Hematopoietic multipotent progenitor cell treated with erythropoietin and hydrocortisone succinate and interleukin-3 and kit ligand, for 4 days (in vitro differentiated cells): ENCODE measurements at regions not wholly inside any gene's neighbourhood (a gene's known extent, or its start where the extent isn't known, plus 50 kb on each side); places are given as distances from the start of the nearest gene placed in this dataset.
"Not testable (repeated sequence)": the region's sequence is repeated elsewhere in the genome, so short reads cannot be mapped to it uniquely, and the experiment has no call there.

Experiments used
- DNase-seq: peaks from one replicate; pipeline ENCODE4 v3.0.0-alpha.2; 2015

DNA sequence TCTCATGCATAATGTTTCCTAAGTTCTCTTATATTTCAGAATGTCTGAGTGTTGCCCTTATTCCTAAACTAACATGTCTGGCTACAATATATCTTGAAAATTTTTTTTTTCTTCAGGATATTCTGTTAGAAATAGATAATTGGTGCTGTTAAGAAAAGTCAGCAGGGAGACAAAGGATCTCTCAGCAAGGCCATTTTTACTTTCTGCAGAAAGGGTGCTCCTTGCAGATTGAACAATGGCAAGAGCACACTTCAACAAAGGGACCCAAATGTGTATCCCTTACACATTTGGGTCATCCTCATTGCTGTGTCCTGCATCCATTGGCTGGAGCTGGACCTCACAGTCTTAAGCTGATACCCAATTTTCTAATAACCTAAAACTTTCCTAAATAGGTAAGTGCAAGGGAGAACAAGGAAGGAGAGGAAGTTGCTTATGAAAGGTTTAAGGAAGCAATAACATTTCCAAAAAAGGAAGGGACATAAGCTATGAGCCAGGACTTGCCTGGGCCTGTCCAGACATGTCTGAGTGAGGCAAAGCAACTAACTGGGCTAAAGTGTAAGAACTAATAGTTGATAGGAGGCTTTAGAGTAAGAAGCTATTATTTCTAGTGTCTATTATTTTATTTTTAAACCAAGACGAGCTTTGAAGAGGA lies 429.6 kb downstream of the BCKDHB start:
- DNase-seq: no peak

GRCh38 chr6:80531681-80532619 lies 425.5 kb downstream of the BCKDHB start:
- no peak for DNase-seq

DNA sequence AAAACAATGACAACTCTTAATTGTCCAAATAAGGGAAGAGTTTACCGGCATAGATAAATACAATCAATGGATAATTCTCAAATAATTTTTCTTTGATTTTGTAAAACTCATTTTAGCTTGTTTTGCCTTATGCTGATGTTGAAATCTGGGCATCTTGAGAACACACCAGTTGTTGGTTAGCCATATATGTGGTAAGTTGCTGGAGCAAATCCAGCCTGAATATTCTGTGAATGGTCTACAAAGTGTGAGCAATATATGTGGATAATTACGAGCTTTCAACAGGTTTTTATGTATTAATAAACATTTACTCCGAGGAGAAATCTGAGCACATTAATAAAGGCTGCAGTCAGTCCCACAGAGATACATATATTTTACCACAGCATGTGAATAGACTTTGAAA lies 423.6 kb downstream of the BCKDHB start:
- DNase-seq: no peak

DNA sequence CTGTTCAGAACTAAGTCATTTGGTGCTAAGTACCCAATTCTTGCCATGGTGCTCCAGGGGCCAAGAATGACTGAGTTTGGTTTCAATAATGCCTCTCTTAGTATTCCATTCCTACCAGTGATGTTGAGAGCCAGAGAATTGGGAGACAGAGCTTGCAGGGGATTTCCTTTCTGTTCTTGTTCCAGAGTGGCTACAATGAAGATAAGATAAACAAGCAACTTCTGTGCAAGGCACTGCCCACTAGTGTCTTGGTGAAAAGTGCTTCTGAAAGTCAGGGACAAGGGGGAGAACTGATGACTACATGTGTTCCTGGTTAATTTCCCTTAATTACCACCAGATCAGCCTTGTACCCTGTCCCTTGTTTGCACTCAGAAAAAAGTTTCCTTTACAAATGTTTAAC lies 421.6 kb downstream of the BCKDHB start:
- DNase-seq: no peak

DNA sequence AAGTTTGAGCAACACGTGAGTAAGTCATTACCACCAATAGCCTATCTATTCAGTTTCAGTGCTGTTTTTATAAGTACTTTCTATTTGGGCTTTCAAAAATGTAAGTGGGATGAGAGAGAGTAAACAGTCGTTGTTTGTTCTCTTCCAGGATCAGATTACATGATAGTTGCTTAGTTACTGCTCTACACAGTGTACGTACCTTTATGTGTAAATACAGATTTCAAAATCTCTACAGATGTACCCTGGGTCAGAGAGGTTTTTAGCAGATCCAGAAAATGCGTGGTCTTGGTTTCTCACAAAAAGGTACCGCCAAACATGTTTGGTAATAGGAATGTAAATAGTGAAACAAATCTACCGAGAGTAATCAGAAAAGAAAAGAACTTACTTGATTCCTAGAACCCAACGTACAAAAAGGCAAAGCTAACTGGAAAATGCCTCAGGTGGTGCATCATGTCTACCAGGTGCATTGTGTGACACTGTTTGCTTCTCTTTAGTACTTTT lies 421.1 kb downstream of the BCKDHB start:
- no peak for DNase-seq

DNA sequence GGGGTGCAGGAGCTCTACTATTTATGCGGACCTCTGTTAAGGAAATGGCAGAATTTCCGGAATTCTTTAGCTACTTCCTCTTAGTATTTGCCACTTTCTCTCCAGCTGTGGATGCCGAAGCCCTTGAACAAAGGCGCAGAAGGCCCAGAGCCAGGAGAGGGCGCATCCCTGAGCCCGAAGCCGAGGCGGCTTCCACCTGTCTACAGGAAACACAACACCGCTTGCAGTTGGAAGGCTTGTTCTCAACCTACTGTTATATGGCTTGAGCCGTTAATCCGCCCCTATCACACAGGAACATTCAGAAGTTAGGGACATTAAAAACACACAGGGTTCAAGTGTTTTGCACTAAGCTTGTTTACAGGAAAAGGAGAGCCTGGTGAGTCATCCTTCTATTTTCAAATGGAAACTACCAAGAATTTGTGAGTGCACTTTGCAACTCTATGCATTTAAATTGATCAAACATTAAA lies 417.1 kb downstream of the BCKDHB start:
- no peak for DNase-seq

GRCh38 chr6:80523010-80523409 lies 416.5 kb downstream of the BCKDHB start:
- DNase-seq: no peak

DNA sequence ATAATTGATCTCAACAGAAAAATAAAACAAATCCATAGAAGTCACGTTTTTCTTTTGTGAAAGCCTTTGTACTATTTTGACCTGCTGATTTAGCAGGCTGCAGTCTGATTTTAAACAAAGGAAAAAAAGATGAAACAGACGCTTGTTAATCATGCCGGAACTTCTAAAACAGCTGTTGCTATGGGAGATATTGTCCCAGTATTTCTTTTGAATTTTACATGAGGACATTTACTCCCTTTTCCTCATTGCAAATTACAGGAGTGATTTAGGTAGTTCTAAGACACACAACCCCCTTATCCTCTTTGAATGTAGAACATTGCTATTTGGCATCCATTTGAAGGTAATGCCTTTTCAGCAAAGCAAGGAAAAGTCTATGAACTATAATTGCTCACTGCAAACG lies 416.1 kb downstream of the BCKDHB start:
- no peak for DNase-seq

DNA sequence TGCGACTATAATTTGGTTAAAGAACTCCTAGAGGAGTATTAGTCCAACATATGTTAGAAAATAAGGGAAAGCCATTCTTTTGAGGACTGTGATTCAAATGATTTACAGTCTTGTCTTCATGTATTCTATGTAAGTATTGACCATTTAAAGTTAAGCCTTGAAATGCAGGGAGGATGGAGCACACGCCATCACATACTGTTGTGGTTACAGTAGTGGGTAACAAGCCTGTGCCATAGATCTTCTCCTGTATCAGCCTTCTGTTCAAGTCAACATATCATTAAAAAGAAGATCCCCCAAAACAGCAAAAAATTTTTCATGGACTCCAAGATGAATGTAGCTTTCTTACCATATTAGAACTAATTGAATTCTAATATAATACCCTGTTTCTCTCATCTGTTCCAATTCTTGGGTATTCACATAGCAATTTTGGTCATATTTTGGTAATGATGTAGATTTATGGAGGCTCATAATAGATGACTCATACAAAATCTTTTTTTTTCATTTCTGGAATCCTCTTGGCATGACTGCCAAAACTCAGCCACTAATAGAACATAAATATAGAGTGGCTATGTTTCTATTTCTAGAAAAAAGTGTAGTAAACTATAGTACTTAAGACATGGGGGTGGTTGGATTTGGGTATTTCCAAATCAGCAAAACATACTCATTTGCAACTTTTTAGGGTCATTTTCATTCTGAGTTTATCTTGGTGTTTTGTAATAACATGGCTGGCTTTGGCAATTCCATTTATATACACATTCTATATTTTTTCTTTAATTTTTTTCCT lies 413.5 kb downstream of the BCKDHB start:
- DNase-seq: no peak

- DNase-seq: peak; percentile 1
These were observed 411.1 kb downstream of the BCKDHB start for GRCh38 chr6:80517525-80517924.

DNA sequence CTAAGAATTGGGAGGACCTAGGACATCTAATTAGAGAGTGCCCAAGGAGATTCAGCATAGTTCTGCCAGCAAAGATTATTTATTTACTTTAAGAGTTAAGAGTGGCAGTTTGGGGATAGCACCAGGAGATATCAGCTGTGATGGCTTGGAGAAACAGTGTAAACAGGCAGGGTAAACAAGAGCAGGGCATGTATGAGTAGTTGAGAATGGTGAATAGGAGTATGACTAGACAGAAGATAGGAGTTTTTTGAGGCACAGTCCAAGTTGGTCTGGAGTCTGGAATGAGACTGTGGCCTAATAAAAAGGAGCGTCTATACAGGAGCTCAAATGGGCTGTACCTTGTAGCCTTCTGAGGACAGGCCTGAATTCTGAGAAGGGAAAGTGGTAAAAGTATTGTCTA lies 404.1 kb downstream of the BCKDHB start:
- DNase-seq: not testable (repeated sequence)

GRCh38 chr6:80508885-80509630 lies 402.6 kb downstream of the BCKDHB start:
- no peak for DNase-seq

DNA sequence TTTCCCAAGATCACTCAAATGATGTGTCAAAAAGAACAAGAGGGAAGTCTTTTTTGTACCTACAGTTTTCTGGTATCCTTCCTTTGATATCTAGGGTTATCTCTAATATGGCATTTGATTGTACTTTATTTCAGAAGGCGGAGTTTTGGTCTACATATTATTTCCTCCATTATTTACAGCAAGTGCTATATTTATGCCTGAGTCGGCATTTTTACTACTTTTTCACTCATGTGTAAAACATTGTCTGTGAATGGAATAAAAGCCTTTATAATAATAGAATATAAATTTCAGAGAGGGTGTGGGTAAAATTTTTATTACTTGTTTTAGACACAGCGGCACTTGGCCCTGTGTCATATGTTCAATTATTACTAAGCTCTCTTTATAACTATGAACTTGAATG lies 398.4 kb downstream of the BCKDHB start:
- no peak for DNase-seq

DNA sequence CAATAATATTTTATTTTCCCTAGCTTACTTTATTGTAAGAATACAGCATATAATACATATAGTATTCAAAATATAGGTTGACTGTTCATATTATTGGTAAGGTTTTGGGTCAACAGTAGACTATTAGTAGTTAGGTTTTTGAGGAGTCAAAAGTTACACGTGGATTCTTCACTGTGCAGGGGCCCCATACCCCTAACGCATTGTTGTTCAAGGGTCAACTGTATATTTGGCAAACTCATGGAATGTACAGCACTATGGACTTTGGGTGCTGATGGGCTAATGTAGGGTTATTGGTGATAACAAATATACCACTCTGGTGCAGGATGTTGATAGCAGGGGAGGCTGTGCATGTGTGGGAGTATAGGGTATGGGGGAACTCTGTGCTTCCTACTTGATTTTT lies 397.2 kb downstream of the BCKDHB start:
- no peak for DNase-seq

GRCh38 chr6:80502871-80503270 lies 396.4 kb downstream of the BCKDHB start:
- no peak for DNase-seq

GRCh38 chr6:80501636-80502035 lies 395.2 kb downstream of the BCKDHB start:
- DNase-seq: no peak

GRCh38 chr6:80497696-80498486 lies 391.4 kb downstream of the BCKDHB start:
- not testable (repeated sequence) for DNase-seq

GRCh38 chr6:80489911-80490635 lies 383.6 kb downstream of the BCKDHB start:
- DNase-seq: no peak

DNA sequence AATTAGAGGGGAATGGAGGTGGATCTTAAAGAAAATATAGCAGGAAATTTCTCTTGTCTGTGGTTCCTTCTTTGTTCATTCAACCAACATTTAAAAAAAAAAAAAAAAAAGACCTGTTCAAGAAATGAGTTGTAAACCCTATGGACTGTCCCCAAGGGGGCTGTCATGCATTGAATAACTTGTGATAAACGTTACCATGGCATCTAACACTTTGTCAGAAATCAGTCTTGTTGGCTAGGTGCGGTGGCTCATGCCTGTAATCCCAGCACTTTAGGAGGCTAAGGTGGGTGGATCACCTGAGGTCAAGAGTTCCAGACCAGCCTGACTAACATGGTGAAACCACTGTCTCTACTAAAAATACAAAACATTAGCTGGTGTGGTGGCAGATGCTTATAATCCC lies 381.7 kb downstream of the BCKDHB start:
- no peak for DNase-seq

GRCh38 chr6:80485494-80485893 lies 379.0 kb downstream of the BCKDHB start:
- DNase-seq: not testable (repeated sequence)

- DNase-seq: no peak
These were observed 375.6 kb downstream of the BCKDHB start for GRCh38 chr6:80482056-80482455.
